ENCODE measurements at regions not wholly inside any gene's neighbourhood (a gene's known extent, or its start where the extent isn't known, plus 50 kb on each side); places are given as distances from the start of the nearest gene placed in this dataset.
"Not testable (repeated sequence)": the region's sequence is repeated elsewhere in the genome, so short reads cannot be mapped to it uniquely, and the experiment has no call there.

DNA sequence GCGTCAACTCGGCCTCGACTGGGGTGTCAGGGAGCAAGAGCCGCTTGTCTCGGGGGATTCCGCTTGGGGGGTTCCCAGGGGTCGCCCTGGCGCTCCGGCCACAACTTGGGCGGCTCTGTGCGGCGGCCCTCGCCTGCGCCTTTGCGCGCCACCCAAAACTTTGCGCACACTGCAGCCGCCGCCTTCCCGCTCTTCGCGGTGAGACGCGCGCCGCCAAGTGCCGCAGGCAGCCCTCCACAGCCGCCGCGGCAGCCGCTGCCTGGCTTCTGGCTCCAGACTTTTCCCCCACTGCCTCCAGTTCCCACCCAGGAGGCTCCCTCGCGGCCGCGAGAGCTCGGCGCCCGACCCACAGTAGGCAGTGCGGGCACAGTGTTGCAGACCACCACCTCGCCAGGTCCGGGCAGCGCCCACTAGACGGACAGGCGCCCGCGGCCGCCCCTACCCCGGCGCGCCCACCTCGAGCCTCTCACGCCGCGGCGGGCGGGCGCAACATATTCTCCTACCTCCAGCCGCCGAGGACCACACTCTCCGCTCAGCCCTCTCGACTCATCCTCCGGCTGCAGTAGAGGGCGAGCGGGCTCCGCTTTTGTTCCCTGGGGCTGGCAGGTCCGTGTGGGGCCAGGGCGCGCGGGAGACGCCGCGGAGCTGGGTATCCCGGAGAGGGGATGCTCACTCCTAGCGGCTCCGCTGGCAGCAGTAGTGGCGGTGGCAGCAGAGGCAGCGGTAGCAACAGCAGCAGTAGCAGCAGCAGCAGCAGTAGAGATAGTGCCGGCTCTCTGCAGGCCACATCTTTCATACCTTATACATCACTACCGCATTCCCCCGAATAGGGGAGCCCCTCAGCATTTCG, 296.6 kb downstream of the OMA1 start:
- DNase-seq, result peak; percentile 65

DNA sequence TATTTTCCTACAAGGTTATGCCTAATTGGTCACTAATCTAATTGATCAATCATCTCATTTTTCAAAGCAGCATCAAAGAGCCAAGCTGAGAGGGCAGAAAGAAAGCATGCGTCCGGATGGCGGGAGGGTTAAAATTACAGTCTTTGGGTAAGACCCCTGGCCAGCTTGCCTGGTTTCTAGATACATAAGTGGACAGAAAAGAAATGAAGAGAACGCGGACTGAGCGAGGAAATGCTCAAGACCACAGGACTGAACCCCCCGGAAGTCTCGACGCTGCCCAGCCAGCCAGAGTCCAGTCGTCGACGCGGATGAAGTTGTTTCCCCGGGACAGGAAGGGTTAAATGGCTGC, 297.2 kb downstream of the OMA1 start:
- DNase-seq, result no peak

DNA sequence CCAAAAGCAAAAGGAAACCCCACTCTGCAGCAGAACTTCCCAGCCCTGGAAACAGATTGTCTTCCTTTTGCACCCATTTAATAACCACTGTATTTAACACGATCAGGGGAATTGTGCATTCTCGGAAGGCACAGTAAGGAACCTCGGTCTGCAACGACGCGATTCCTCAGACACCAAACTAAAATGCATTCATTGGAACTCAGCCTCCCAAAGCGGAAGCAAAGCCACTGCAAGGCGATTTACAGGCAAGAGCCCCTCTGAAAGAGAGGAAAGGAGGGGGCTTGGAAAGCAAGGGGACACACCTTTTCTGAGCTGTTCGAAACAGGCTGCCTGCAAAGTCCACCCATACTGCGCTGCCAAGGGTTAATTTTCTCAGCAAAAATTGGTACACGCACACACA, 297.7 kb downstream of the OMA1 start:
- DNase-seq, result no peak

DNA sequence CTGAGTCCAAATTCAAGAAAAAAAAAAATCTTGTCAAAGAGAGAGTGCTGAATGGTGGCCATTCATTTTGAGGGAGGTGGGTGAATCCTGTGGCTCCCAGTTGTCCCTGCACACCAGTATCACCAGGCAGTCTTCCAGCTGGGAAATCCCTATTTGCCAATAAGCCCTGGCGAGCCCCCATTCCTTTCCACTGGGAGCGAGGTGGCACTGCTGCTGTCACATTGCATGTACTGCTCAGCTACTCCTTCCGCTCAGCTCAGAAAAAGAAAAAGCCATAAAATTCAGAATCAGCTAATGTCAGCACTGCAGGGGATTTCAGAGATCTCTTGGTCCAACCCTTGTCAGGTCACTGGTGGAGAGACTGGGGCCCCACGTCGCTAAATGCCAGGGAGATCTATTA, 298.5 kb downstream of the OMA1 start:
- no peak for DNase-seq

DNA sequence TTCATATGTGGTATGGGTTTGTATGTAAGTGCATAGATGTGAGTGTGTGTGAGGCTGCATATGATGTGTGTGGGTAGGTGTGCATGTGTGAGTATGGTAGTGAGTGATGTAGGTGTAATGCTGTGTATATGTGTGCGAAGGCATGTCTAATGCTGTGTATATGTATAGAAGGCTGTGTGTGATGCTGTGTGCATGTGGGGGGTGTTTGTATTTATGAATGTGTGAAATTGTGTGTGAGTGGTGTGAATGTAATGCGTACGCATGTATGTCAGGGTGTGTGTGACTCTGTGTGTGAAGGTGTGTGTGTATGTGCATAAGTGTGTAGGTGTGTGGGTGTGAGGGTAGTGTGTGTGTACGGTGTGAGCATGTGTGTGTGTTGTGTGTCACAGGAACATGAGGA, 300.0 kb downstream of the OMA1 start:
- DNase-seq, result no peak

DNA sequence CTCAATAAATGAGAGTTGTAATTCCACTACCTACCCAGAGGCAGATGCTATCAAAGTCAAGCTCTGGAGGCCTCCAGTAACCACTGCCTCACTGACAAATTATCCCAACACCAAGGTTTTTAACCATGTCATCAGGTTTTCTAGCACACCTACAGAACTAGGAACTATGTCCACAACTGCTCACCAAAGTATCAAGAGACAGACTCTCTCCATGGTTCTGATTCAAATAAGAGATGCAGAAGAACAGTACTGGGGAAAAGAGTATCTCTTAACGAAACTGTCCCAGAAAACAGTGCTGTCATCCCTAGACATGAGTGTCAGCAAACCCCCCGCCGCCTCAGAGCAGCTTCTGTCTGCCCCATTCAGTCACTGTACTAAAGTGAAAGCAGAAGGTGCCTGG, 301.7 kb downstream of the OMA1 start:
- no peak for DNase-seq

DNA sequence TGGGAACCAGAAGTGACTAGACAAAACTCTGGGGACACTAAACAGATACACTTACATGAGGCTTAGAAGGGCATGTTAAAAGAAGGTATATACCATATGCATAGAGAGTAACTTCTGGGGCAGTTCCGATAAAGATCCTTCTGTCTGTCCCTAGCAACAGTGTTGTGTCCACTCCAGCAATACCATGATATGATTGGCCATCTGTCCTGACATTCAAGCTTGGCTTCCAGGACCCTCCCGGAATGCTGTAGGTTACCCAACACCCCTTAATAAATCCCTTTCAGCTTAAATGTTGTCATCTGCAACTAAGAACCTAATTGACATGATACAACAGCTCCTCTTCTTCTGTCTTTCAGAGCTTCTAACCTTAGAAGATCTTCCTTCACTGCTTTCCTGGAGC, 307.7 kb downstream of the OMA1 start:
- DNase-seq, result no peak

DNA sequence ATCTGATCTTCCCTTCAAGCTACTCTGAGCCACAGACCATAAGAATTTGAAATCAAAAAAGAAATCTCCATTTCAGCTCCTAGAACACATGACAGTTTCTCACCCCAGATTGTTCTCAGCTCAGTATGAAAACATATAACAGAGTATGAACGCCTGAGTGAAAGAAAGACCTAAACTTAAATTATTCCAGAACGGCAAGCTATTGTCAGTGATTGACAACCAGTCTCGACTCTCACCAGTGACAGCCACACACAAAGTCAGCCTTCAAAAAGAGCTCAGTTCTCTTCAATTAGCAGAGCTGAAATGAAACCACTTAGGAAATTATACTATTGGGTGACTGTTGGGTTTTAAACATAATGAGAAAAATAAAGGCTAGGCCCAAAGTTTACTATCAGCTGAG, 312.8 kb downstream of the OMA1 start:
- no peak for DNase-seq

DNA sequence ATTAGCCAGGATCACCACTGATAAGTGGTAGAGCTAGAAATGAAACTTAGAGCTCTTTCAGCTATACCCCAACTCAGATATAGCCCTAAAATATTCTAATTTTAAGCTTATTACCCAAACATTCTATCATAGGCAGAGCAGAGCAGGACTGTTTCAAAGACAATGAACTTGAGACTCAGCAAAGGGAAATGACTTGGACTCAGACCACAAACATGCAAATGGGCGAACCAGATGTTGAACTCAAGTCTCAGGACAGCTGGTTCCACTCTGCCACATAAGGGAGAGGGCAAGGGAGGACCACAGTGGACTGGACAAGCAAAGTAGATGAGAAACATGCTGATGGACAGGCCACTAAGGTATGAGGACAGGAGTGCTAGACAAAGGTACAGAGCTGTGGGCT, 315.3 kb downstream of the OMA1 start:
- DNase-seq, result no peak

DNA sequence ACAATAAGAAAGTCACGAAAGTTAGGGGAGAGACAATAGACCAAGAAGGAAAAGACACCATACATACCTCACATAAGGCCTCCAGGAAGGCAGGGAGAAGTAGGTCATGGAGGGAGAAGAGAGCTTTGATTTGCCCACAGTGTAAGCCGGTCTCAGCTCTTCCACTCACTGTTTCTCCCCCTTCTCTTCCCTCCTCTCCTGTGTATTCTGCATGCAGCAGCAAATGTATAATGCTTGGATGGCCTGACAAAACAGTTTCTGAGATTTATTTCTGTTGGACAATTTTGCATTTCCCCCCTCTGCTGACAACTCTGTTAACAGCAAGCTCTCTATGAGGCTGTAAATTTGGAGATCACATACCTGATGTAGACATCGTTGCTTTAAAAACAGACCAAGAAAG, 318.9 kb downstream of the OMA1 start:
- DNase-seq, result no peak

DNA sequence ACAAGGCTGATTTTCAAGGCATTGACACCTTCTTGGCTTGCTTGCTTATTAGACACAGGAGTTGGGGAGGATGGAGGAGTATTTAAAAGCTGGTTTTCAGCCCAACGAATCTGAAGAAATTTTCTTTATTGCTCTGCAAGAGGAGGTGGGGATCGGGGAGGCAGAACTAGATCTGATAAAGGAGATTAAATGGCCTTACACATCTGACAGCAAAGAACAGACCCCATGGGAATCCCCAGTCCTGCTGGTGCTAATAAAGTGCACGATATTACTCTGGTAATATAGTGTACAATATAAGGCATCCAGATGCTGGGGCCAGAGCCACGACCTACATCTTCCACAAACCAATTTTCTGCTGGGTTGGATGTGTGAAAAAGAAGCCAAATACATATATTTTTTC, 323.0 kb downstream of the OMA1 start:
- no peak for DNase-seq

DNA sequence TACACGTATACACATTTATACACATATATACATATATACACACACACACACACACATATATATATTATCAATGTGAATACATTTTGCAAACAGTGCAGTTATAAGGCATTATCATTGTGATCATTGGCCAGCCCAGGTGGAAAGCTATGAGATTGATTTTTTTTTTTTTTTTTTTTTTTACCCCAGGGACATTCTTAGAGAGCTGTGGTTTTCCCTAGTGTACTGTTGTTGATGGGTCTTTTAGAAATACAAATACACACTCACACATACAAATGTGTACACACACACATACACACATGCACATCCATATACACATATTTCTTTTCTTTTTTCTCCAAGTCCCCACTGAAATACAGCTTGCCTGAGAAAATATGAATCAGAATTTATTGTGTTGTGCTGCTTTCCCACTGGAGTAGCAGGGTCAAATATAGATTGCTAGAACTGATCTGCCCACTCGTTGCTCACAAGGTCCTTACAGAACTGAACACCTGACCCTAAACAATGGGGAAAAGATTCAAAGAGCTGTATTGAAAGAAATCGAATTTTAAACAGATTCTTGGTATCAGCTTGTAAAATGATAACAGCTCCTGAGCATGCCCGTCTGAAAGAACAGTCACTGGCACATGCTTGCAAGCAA, 325.6 kb downstream of the OMA1 start:
- DNase-seq, result no peak

DNA sequence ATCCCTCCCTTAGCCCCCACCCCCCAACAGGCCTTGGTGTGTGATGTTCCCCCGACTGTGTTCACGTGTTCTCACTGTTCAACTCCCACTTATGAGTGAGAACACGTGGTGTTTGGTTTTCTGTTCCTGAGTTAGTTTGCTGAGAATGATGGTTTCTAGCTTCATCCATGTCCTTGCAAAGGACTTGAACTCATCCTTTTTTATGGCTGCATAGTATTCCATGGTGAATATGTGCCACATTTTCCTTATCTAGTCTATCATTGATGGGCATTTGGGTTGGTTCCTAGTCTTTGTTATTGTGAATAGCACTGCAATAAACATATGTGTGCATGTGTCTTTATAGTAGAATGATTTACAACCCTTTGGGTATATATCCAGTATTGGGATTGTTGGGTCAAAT, 330.4 kb downstream of the OMA1 start:
- not testable (repeated sequence) for DNase-seq

DNA sequence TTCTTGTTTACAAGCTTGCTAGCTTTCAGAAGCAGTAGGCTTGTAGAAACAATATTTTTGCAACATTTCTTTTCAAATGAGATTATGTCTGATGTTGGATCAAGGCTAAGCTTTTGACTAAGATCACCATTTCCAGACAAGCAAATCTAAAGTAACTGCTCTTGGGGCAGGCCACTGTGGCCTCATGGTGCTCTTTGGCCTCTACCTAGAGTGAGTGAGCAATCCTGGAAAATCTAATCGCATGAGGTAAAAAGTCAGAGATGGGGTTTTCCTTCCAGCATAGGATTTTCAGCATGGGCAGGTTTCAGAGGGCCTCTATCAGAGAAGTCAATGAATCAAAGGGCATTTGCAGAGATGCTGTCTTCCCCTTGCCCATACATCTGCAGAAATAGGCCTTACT, 331.9 kb downstream of the OMA1 start:
- no peak for DNase-seq

DNA sequence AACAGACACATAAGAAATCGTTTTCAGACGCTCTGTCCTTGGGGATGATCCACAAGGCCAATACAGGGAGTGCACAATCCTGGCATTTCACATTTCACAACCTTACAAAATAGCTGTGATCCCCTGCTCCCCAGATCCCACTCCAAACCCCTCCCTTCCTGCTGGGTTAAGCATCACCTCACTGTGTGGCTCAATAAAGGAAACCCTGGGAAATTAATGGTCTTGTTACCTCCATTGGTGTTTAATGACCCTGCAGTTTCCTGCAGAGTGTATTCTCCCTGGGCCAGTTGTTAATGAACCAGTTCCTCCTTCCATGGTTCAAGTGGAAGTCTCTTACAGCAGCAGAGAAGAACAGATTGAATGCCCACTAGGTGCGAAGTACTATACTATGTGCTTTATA, 334.7 kb downstream of the OMA1 start:
- DNase-seq, result no peak

DNA sequence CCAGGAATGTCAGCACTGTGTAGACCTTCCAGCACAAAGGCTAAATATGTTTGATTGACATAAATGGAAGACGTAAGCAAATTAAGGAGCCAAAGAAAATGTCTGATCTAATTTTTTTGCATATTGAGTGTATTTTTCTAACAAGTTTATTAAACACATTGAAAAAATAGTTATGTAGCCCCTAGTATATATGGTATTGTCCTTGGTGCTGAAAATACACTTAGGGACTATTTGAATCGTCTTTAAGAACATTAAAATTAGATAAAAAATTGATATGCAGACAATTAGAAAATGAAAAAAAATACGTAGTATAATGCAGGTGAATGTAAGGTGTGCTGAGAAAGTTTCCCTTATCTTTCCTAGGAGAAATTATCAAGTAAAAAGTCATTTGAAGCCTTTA, 337.0 kb downstream of the OMA1 start:
- DNase-seq, result no peak

DNA sequence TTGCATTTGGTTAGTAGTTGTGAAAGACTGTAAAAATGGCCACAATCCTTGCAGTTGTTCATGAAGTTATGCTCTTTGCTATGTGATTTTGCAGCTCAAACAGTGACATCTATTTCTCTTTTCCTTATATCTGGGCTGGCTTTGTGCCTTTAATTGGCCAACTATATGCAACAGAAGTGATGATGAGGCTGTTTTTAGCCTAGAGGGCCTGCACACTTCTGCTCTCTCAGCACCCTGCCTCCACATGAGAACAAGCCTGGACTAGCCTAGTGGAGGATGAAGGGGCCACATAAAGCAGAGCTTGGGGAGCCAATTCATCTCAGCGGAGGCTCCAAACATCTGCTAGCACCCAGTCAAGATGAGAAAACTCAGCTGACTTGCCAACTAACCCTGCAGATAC, 339.8 kb downstream of the OMA1 start:
- DNase-seq, result no peak

DNA sequence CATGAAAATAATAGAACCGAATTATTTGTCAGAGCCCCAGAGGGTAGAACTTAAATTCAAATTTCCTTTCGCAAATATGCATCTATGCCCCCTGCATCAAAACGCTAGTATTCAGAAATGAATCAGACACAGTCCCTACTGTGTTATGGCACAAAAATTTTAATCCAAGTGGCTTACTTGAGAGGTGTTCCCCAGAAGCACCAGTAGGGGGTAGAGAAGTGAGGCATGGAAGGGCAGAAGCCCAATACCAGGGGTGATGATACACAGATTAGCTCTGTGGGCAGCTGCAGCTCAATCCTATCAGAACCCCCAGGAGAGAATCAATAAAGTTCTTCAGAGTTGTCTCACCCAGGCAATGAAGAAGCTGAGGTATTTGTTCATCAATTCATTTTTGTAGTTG, 342.2 kb downstream of the OMA1 start:
- DNase-seq, result no peak

DNA sequence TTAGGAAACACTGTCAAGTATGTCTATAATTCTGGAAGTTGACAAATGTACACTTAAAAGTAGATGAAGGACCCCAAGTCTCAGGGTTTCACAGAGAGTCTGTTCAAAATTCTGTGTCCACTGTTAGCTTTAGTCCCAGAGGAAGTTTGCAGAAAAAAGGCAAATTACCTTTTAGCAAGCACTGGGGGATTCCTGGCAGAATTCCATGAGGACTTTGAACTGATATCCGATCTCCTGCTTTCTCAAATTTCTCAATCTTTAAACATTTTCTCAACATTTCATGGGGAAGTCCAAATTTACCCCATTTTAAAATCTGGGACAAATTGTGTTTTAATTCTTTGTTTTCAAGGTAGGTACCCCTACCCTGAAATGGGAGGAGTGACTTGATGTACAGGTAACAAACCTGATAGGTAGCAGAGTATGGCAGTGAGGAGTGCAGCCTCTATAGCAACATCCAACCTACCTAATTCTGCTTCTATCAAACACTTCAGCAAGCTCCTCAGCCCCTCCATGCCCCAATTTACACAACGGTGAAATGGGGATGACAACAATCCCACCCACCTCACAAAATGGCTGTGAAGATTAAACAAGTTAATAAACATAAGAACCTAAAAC, 344.9 kb downstream of the OMA1 start:
- no peak for DNase-seq

DNA sequence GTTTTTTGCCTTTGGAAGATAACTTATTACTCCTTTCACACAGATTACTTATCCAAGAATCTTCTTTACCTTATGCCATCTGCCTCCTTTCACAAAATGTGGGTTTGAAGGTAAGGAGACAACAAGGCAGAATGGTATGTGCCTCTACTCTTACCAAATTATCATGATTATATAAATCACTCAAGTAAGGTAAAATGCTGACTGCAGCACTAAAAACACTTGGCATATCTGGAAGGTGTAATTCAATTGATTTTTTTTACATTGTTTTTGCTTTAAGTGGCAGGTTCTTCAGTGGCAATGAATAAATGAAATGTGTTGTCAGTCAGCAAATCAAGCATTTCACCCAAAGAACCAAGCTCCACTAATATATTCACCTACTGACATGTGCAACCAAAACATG, 346.1 kb downstream of the OMA1 start:
- no peak for DNase-seq

DNA sequence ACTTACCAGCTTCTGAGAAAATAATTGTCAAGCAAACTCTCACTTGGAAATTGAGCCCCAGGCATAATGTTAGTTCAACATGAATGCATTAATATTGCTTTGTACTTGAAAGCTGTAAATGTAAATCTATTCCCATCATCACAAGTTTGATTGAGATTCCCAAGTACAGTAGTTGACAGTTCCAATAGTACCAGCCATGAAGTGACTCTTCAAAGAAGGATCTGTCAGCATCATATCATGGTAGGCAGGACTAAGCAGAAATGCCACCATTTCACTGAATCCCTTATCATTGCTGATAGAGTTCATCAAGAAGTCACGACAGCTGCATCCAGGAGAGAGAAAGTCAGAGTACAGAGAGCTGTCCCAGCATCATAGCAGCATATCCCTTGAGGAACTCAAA, 348.7 kb downstream of the OMA1 start:
- no peak for DNase-seq

DNA sequence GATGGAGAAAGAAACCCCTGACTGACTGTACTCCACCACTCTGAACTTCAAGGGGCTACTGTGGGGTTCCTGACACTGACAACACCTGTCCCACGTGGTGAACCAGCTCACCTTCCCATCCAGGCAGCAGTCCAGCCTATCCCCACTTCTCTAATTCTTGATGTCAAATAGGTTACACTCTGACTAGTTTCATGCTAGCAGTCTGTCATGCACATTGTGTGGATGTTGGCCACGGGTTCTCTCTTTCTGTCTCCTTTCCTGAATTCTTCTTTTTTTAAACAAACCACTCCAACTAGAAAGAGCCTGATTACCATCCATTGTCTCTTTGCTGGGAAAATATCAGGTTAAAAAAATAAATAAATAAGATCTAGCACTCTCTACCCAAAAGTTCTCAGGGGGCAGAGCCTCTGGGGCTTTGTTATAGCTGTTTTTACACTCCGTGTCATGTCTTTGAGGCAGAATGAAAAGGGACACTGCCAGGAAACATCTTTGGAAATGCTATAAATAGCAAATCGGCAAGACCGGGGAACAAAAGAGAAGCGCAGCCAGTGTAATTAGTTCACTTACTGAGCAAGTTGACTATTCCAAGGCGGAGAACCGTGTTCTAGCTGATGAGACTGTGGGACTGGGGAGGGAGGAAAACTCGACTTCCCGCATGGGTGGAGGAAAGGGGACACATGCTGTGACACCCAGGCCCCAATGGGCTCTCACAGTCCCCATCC, 356.1 kb downstream of the OMA1 start:
- no peak for DNase-seq

DNA sequence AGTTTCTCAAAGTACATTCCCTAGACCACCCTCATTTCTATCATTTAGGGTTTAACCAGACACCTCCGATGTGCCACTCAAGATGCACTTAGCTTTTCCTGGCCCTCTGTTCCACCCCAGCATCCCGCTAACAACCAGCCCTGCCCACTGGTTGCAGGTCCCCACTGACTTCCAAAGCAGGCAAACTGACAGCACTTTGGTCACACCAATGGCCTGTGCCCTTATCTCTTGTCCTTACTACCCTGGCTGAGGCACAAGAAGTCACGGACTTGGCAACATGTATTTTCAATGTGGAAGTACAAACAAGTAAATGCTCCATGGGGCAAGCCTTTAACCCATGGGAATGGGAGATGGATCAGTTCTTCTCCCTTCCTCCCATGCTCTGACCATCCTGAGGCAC, 357.1 kb downstream of the OMA1 start:
- DNase-seq, result no peak

DNA sequence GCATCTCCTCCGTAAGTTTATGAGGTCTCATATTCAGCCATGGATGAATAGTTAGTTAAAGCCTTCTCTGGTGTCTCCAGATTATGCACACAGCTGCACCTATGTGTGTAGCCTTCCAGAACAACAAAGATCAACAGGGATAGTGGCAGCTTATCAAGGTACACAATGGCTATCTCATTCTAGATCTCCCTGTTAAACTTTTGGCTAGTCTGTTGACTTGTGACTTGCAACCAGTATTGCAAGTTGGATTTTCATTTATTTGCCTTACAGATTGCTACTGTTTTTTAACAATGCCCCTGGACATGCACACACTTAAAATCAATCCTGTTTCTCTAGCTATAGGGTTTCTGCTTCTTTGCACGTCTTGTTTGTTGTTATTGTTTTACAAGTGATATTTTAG, 363.2 kb downstream of the OMA1 start:
- DNase-seq, result no peak
